ENCODE measurements at regions not wholly inside any gene's neighbourhood (a gene's known extent, or its start where the extent isn't known, plus 50 kb on each side); places are given as distances from the start of the nearest gene placed in this dataset.

DNA sequence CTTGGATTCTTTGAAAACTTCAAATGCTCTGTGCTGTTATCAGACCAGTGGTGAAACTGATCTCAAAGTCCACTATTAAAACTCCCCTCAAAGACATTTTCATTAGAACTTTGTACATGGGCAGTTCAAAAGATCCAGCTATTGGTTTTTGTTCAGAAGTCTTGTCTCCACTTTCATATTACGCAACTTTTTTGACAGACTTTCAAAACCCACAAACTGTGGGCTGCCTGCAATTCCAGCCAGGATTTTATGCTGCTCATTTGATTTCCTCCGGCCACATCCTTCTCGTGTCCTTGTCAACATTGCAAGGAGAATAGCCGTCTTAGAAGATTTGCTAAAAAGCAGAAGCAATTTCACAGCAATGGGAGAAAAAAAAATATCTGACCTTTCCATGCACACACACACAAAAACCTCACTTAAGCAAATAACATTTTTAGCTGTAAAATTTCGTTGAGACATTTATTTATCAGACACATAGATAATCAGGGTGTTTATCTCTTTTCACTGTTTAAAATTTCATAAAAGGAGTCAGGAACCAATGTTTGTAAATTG lies 1990.5 kb downstream of the MAT2B start:
- no peak overlapping the region for H3K4me3 ChIP-seq
- no peak for DNase-seq
- 3% methylated on average over 5 of the region's 5 CpGs for WGBS (ENCODE audit: insufficient coverage, low coverage, low lambda C conversion rate, missing lambda C conversion rate)

GRCh38 chr5:165497707-165498106 lies 1992.3 kb downstream of the MAT2B start:
- intact Hi-C loops (cut with DNase I): no loop called here
- peak; percentile 33 to 41 (median 38) for ATAC-seq
- Histone ChIP-seq H3K27ac (no peak overlapping the region), H3K36me3 (no peaks in the 10 kb centered on the region), H3K4me1 (peaks cover 0 to 8% (median 0%) of the 10 kb centered on the region in 4 donors), H3K4me3 (no peak overlapping the region), H3K9me3 (no peaks in the 10 kb centered on the region), H3K27me3 (no peaks in the 10 kb centered on the region)
- 25% methylated on average over 4 of the region's 5 CpGs for WGBS (ENCODE audit: insufficient coverage, low coverage, low lambda C conversion rate, missing lambda C conversion rate)
- no peak for DNase-seq
- TF ChIP-seq CTCF (IDR thresholded peaks at IDR 0.05) (peak; percentile 13 to 32 (median 22)), POLR2A (IDR thresholded peaks at IDR 0.05) (no peak)

More for the DNA sequence above, 1990.5 kb downstream of the MAT2B start:
- TF ChIP-seq CTCF (IDR thresholded peaks at IDR 0.05): no peak
- TF ChIP-seq POLR2A (IDR thresholded peaks at IDR 0.05): no peak
- Histone ChIP-seq H3K27me3 (no peaks in the 10 kb centered on the region), H3K9me3 (no peaks in the 10 kb centered on the region), H3K27ac (no peak overlapping the region), H3K4me1 (peaks cover 0 to 8% (median 0%) of the 10 kb centered on the region in 4 donors), H3K36me3 (no peaks in the 10 kb centered on the region)
- peak in 3 of 4 donors; percentile 23 to 70 (median 28) for ATAC-seq
- intact Hi-C loops (cut with DNase I): no loop called here

DNA sequence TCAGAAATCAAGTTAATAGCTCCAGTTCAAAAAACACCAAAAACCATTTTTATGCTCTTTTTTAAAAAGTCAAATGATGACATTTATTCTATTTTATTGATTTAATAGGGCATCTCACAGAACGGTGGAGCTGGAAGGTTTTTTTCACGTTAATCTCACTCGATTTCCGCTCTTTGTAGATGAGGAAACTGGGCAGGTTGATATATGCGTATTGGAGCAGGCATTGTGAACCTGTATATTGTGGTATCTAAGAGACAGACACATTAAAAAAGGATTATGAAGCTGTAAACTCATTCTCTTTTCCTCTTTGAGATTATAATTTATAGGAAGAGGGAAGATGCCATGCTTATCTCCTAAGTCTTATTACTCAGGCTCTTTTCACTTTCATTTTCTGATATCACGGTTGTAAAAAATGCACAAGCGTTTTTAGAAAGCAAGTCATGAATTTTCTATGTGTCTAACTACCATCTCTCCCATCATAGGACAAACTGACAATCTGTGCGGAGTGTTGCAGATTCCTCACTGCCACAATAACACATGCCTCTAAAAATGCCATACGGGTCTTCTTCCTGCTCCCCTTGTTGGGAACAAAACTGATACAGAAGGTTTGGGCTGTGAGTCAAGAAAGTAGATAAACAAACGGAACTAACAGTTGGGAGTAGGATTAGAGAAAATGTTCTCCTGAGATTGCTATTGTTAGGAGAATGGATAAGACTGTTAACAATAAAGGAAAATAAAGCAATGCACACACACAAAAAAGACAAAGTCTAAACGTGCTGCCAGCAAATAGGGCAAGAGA lies 1997.7 kb downstream of the MAT2B start:
- no peak overlapping the region for H3K4me3 ChIP-seq
- no peak for TF ChIP-seq CTCF (IDR thresholded peaks at IDR 0.05)
- TF ChIP-seq POLR2A (IDR thresholded peaks at IDR 0.05): no peak
- H3K27ac ChIP-seq: no peak overlapping the region

GRCh38 chr5:165504674-165505073 lies 1999.3 kb downstream of the MAT2B start:
- no peak for ATAC-seq
- TF ChIP-seq CTCF (IDR thresholded peaks at IDR 0.05) (no peak), POLR2A (IDR thresholded peaks at IDR 0.05) (no peak)
- 43% methylated on average over 1 of the region's 1 CpG for WGBS (ENCODE audit: insufficient coverage, low coverage, low lambda C conversion rate, missing lambda C conversion rate)
- no peak for DNase-seq
- no peaks in the 10 kb centered on the region for H3K4me1 ChIP-seq
- intact Hi-C loops (cut with DNase I): no loop called here
- no peak overlapping the region for H3K27ac ChIP-seq
- H3K36me3 ChIP-seq: no peaks in the 10 kb centered on the region
- H3K27me3 ChIP-seq: no peaks in the 10 kb centered on the region
- no peak overlapping the region for H3K4me3 ChIP-seq
- no peaks in the 10 kb centered on the region for H3K9me3 ChIP-seq

More for the DNA sequence above, 1997.7 kb downstream of the MAT2B start:
- H3K27me3 ChIP-seq: no peaks in the 10 kb centered on the region
- no peak for DNase-seq
- 32% methylated on average over 11 of the region's 11 CpGs for WGBS (ENCODE audit: insufficient coverage, low coverage, low lambda C conversion rate, missing lambda C conversion rate)
- ATAC-seq: peak in 2 of 4 donors; percentile 27 to 41
- H3K9me3 ChIP-seq: no peaks in the 10 kb centered on the region
- intact Hi-C loops (cut with DNase I): no loop called here
- no peaks in the 10 kb centered on the region for H3K4me1 ChIP-seq
- H3K36me3 ChIP-seq: no peaks in the 10 kb centered on the region
